CD14-positive monocyte (primary cell): ENCODE measurements at regions not wholly inside any gene's neighbourhood (a gene's known extent, or its start where the extent isn't known, plus 50 kb on each side); places are given as distances from the start of the nearest gene placed in this dataset.
"Not testable (repeated sequence)": the region's sequence is repeated elsewhere in the genome, so short reads cannot be mapped to it uniquely, and the experiment has no call there.

ENCODE experiments used
- DNase-seq, 3 donors: peaks; one replicate each; pipeline ENCODE4 v3.0.0-alpha.2; 2011 to 2022
- H2AFZ ChIP-seq: 2 replicates; pipeline ENCODE4 v1.6.0; 2012; ENCODE audit warnings: mild to moderate bottlenecking, low read depth, low read length, inconsistent platforms; ENCODE audit not compliant: insufficient read depth, poor library complexity, severe bottlenecking
- H3K27ac ChIP-seq, 2 donors: 1 replicate in 1 of 2; 2 replicates in 1 of 2; pipeline ENCODE4 v1.5.1; 2012 to 2013; ENCODE audit warnings: low read length in 2 of 2, control low read depth in 1 of 2, inconsistent platforms in 1 of 2, low read depth in 1 of 2, mild to moderate bottlenecking in 1 of 2
- H3K27me3 ChIP-seq, 2 donors: one replicate each; pipeline versions ENCODE4 v1.6.0 to v1.6.1; 2011 to 2013; ENCODE audit warnings: low read length in 2 of 2; ENCODE audit not compliant: control insufficient read depth in 2 of 2, insufficient read depth in 2 of 2
- H3K36me3 ChIP-seq, 2 donors: replicated peaks in 1 of 2; 1 replicate in 1 of 2; 2 replicates in 1 of 2; pipeline versions ENCODE4 v1.5.1 to v1.6.1; 2012 to 2013; ENCODE audit warnings: low read length in 2 of 2, control low read depth in 1 of 2, inconsistent platforms in 1 of 2, mild to moderate bottlenecking in 1 of 2; ENCODE audit not compliant: insufficient read depth in 2 of 2, control insufficient read depth in 1 of 2
- H3K4me1 ChIP-seq, 2 donors: 1 replicate in 1 of 2; 2 replicates in 1 of 2; pipeline versions ENCODE4 v1.5.1 to v1.6.1; 2012 to 2013; ENCODE audit warnings: low read length in 2 of 2, control low read depth in 1 of 2, inconsistent platforms in 1 of 2, mild to moderate bottlenecking in 1 of 2, moderate library complexity in 1 of 2; ENCODE audit not compliant: insufficient read depth in 2 of 2, control insufficient read depth in 1 of 2
- H3K4me2 ChIP-seq: replicated peaks from 2 replicates; pipeline ENCODE3; 2012; ENCODE audit warnings: low read length, moderate library complexity, mild to moderate bottlenecking; ENCODE audit not compliant: poor library complexity, severe bottlenecking; ENCODE audit errors: extremely low read depth
- H3K4me3 ChIP-seq, 3 experiments: fragments of 200-600 bp in 1 of 3; sonication (generic) in 1 of 3; replicated peaks in 1 of 3; 1 replicate in 2 of 3; 2 replicates in 1 of 3; pipeline ENCODE4 v1.5.1; 2011 to 2013; ENCODE audit warnings: low read length in 3 of 3, mild to moderate bottlenecking in 3 of 3, control low read depth in 2 of 3, low read depth in 2 of 3, inconsistent platforms in 1 of 3, moderate library complexity in 1 of 3
- H3K79me2 ChIP-seq: 2 replicates; pipeline ENCODE4 v1.6.0; 2012; ENCODE audit warnings: mild to moderate bottlenecking, control low read depth, inconsistent platforms, low read length, moderate library complexity; ENCODE audit not compliant: insufficient read depth
- H3K9ac ChIP-seq: 2 replicates; pipeline ENCODE4 v1.6.0; 2017; ENCODE audit warnings: low read length, mild to moderate bottlenecking; ENCODE audit not compliant: insufficient read depth, poor library complexity, severe bottlenecking
- H3K9me3 ChIP-seq, 2 donors: replicated peaks in 1 of 2; 1 replicate in 1 of 2; 2 replicates in 1 of 2; pipeline versions ENCODE4 v1.5.1 to v1.6.1; 2012 to 2013; ENCODE audit warnings: low read length in 2 of 2, control low read depth in 1 of 2; ENCODE audit not compliant: control insufficient read depth in 1 of 2, insufficient read depth in 1 of 2
- H4K20me1 ChIP-seq: 2 replicates; pipeline ENCODE4 v1.6.0; 2012; ENCODE audit warnings: mild to moderate bottlenecking, low read length, control low read depth, moderate library complexity; ENCODE audit not compliant: insufficient read depth
- H3K27ac Mint-ChIP-seq, 7 donors: one replicate each; pipeline ENCODE4 v1.8.0; 2020; ENCODE audit warnings: mild to moderate bottlenecking in 7 of 7, mixed read lengths in 7 of 7, moderate library complexity in 6 of 7, inconsistent platforms in 2 of 7
- H3K27me3 Mint-ChIP-seq, 3 donors: one replicate each; pipeline ENCODE4 v1.8.0; 2021 to 2022; ENCODE audit warnings: low read depth in 3 of 3, mild to moderate bottlenecking in 3 of 3, mixed read lengths in 3 of 3, moderate library complexity in 3 of 3, inconsistent platforms in 1 of 3
- H3K36me3 Mint-ChIP-seq, 2 donors: one replicate each; pipeline ENCODE4 v1.8.0; 2020; ENCODE audit warnings: mixed read lengths in 2 of 2, inconsistent platforms in 1 of 2, mild to moderate bottlenecking in 1 of 2
- H3K4me1 Mint-ChIP-seq: one replicate; pipeline ENCODE4 v1.8.0; 2020; ENCODE audit warnings: mild to moderate bottlenecking, mixed read lengths
- H3K4me3 Mint-ChIP-seq, 2 donors: one replicate each; pipeline ENCODE4 v1.8.0; 2020; ENCODE audit warnings: mild to moderate bottlenecking in 2 of 2, mixed read lengths in 2 of 2, moderate library complexity in 1 of 2
- H3K9me3 Mint-ChIP-seq, 7 donors: one replicate each; pipeline ENCODE4 v1.8.0; 2020 to 2022; ENCODE audit warnings: mixed read lengths in 7 of 7, mild to moderate bottlenecking in 6 of 7, moderate library complexity in 6 of 7, inconsistent platforms in 2 of 7
- WGBS: methylation state at CpG from one replicate; pipeline ENCODE4 v1.1.5; 2013; ENCODE audit warnings: missing lambda C conversion rate; ENCODE audit not compliant: insufficient coverage; 5-methylcytosine and 5-hydroxymethylcytosine counted together
- intact Hi-C, 2 donors: fragments of 100-400 bp; cut with micrococcal nuclease; formaldehyde crosslinking; loops; one replicate each; pipeline versions ENCODE4 v1.15.0 to v1.15.1; 2023
- TF ChIP-seq, protein P1 (sequence below): fragments of 200-600 bp; IDR thresholded peaks from one replicate; pipeline ENCODE4 v1.8.0; 2022; ENCODE audit warnings: antibody characterized with exemption, mild to moderate bottlenecking

DNA sequence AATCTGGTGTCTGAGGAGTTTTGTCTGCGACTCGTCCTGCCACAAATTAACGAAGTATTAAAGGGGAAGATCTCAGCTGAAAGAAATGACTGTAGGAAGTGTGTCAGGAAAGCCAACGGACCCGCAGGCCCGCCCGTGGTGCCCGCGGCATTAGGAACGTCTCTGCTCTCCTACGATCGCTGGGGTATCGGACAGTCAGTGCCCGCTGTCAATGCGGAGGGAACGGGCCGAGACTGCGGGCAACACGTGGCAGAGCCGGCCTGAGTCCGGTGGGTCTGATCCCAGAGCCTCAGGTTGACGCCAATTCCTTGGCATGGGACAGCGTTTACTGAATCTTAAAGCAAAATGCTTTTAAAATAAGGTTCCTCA lies 128.7 kb downstream of the KBTBD2 start:
- Mint-ChIP-seq H3K36me3 (peaks cover 2 to 8% of the 10 kb centered on the region in 2 donors), H3K4me1 (peaks cover 24% of the 10 kb centered on the region), H3K4me3 (peak overlapping the region; percentile 42 to 83), H3K27me3 (peaks cover 37 to 41% (median 39%) of the 10 kb centered on the region in 3 donors), H3K9me3 (peaks cover 0 to 10% (median 6%) of the 10 kb centered on the region in 7 donors), H3K27ac (no peak overlapping the region)
- no peaks in the 10 kb centered on the region for H3K79me2 ChIP-seq
- H3K36me3 ChIP-seq = no peaks in the 10 kb centered on the region
- TF ChIP-seq, protein P1, sequence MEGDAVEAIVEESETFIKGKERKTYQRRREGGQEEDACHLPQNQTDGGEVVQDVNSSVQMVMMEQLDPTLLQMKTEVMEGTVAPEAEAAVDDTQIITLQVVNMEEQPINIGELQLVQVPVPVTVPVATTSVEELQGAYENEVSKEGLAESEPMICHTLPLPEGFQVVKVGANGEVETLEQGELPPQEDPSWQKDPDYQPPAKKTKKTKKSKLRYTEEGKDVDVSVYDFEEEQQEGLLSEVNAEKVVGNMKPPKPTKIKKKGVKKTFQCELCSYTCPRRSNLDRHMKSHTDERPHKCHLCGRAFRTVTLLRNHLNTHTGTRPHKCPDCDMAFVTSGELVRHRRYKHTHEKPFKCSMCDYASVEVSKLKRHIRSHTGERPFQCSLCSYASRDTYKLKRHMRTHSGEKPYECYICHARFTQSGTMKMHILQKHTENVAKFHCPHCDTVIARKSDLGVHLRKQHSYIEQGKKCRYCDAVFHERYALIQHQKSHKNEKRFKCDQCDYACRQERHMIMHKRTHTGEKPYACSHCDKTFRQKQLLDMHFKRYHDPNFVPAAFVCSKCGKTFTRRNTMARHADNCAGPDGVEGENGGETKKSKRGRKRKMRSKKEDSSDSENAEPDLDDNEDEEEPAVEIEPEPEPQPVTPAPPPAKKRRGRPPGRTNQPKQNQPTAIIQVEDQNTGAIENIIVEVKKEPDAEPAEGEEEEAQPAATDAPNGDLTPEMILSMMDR = no peak
- H3K4me2 ChIP-seq = peak overlapping the region; percentile 22
- peaks cover 21% of the 10 kb centered on the region in 2 donors for H3K4me1 ChIP-seq
- H3K27me3 ChIP-seq = peaks cover 28 to 41% of the 10 kb centered on the region in 2 donors
- H3K4me3 ChIP-seq = peak overlapping the region in 1 of 3 experiments; percentile 34
- intact Hi-C loops = no loop called here
- DNase-seq = no peak
- no peak overlapping the region for H2AFZ ChIP-seq
- no peak overlapping the region for H3K27ac ChIP-seq
- 1% methylated on average over 20 of the region's 23 CpGs for WGBS
- H4K20me1 ChIP-seq = no peaks in the 10 kb centered on the region
- peaks cover 4 to 11% of the 10 kb centered on the region in 2 donors for H3K9me3 ChIP-seq
- H3K9ac ChIP-seq = peak overlapping the region; percentile 8

DNA sequence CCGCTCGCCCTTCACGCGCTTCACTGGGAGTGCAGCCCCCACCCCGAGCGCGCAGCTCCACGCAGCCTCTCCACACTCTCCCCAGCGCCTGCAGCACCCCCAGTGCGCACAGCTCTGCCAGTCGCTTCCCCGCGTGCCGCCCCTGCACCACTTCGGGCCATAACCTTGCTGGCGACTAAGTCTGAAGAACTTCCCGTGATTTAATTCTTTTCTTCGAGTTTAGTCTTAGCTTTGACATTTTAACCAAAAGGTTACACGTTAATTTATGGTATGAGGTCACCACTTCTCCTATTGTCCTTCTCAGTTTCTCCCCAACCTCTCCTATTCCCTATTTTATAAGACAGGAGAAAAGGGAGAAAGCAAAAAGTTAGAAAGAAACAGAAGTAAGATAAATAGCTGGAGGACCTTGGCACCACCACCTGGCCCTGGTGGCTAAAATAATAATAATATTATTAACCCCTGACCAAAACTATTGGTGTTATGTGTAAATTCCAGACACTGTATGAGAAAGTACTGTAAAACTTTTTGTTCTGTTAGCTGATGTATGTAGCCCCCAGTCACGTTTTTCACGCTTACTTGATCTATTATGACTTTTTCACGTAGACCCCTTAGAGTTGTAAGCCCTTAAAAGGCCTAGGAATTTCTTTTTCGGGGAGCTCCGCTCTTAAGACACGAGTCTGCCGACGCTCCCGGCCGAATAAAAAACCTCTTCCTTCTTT lies 129.2 kb downstream of the KBTBD2 start:
- Mint-ChIP-seq H3K4me1 (peaks cover 24% of the 10 kb centered on the region), H3K9me3 (peaks cover 0 to 10% (median 6%) of the 10 kb centered on the region in 7 donors), H3K4me3 (peak overlapping the region; percentile 64 to 83), H3K27me3 (peaks cover 37 to 41% (median 39%) of the 10 kb centered on the region in 3 donors)
- DNase-seq, H2AFZ ChIP-seq, H3K36me3 Mint-ChIP-seq, H3K9ac ChIP-seq, H3K36me3 ChIP-seq, H3K27ac Mint-ChIP-seq, H3K27ac ChIP-seq, intact Hi-C loops, H3K79me2 ChIP-seq, H4K20me1 ChIP-seq: not testable (repeated sequence)
- peak overlapping the region; percentile 41 for H3K4me2 ChIP-seq
- H3K9me3 ChIP-seq = peaks cover 4 to 11% of the 10 kb centered on the region in 2 donors
- peak overlapping the region in 1 of 3 experiments; percentile 34 for H3K4me3 ChIP-seq
- peaks cover 28 to 41% of the 10 kb centered on the region in 2 donors for H3K27me3 ChIP-seq
- H3K4me1 ChIP-seq = peaks cover 21% of the 10 kb centered on the region in 2 donors
- WGBS = 0% methylated on average over 15 of the region's 29 CpGs
